Caco-2 (cell line): ENCODE measurements at regions not wholly inside any gene's neighbourhood (a gene's known extent, or its start where the extent isn't known, plus 50 kb on each side); places are given as distances from the start of the nearest gene placed in this dataset.

Experiments
- BruUV-seq: library from RNA; stranded (reverse); fragments of 400-500 nt; replicated peaks from 2 replicates; lab custom pipeline; 2021; lab: Mats Ljungman, UMichigan
- CTCF ChIA-PET: fragments of 300-600 bp; sonication (Branson Sonifier 250); formaldehyde crosslinking; loops from one replicate; lab custom pipeline; 2022; ENCODE audit warnings: antibody characterized with exemption; lab: Charles Lee
- POLR2A ChIA-PET: fragments of 300-600 bp; sonication (Branson Sonifier 250); formaldehyde crosslinking; loops from one replicate; lab custom pipeline; 2022; ENCODE audit warnings: antibody characterized with exemption; lab: Charles Lee
- DNase-seq, 2 experiments: peaks; one replicate each; pipeline versions ENCODE4 v3.0.0 to v3.0.0-alpha.2; 2020 to 2022
- H3K27me3 ChIP-seq: replicated peaks from 2 replicates; pipeline ENCODE4 v1.6.0; 2011; ENCODE audit warnings: low read length; ENCODE audit not compliant: control insufficient read depth, insufficient read depth
- H3K36me3 ChIP-seq: 2 replicates; pipeline ENCODE4 v1.5.1; 2011; ENCODE audit warnings: low read length; ENCODE audit not compliant: control insufficient read depth, insufficient read depth
- H3K4me1 ChIP-seq: fragments of 250-450 bp; sonication (Bioruptor Pico); 2 replicates; pipeline ENCODE4 v1.5.1; 2020; ENCODE audit warnings: mild to moderate bottlenecking
- H3K4me3 ChIP-seq: 2 replicates; pipeline ENCODE4 v1.5.1; 2011; ENCODE audit warnings: low read depth, mild to moderate bottlenecking, control low read depth, low read length
- H3K9me3 ChIP-seq: fragments of 250-450 bp; sonication (Bioruptor Pico); 2 replicates; pipeline ENCODE4 v1.5.1; 2020; ENCODE audit warnings: mild to moderate bottlenecking, moderate library complexity
- H3K27ac Mint-ChIP-seq: one replicate; pipeline ENCODE4 v1.8.0; 2022; ENCODE audit warnings: mixed read lengths; ENCODE audit not compliant: unreplicated experiment
- H3K27me3 Mint-ChIP-seq: one replicate; pipeline ENCODE4 v1.8.0; 2022; ENCODE audit warnings: mixed read lengths; ENCODE audit not compliant: insufficient read depth, unreplicated experiment
- H3K36me3 Mint-ChIP-seq: one replicate; pipeline ENCODE4 v1.8.0; 2022; ENCODE audit warnings: mild to moderate bottlenecking, mixed read lengths; ENCODE audit not compliant: insufficient read depth, unreplicated experiment
- H3K4me1 Mint-ChIP-seq: one replicate; pipeline ENCODE4 v1.8.0; 2022; ENCODE audit warnings: low read depth, mixed read lengths; ENCODE audit not compliant: unreplicated experiment
- H3K4me3 Mint-ChIP-seq: one replicate; pipeline ENCODE4 v1.8.0; 2022; ENCODE audit warnings: mild to moderate bottlenecking, moderate library complexity, mixed read lengths; ENCODE audit not compliant: unreplicated experiment
- H3K9me3 Mint-ChIP-seq: one replicate; pipeline ENCODE4 v1.8.0; 2022; ENCODE audit warnings: mixed read lengths; ENCODE audit not compliant: unreplicated experiment
- intact Hi-C: fragments of 100-400 bp; cut with micrococcal nuclease; formaldehyde crosslinking; loops from one replicate; pipeline ENCODE4 v1.10.0; 2022; ENCODE audit not compliant: unreplicated experiment
- TF ChIP-seq, protein P1 (sequence below), 2 experiments: fragments of 200-600 bp in 1 of 2; IDR thresholded peaks; 1 replicate in 1 of 2; 2 replicates in 1 of 2; pipeline versions ENCODE4 v1.5.1 to v1.8.0; 2011 to 2022; ENCODE audit warnings: antibody characterized with exemption in 1 of 2, control low read depth in 1 of 2, inconsistent platforms in 1 of 2, low read depth in 1 of 2, low read length in 1 of 2, mild to moderate bottlenecking in 1 of 2, moderate library complexity in 1 of 2; ENCODE audit not compliant: insufficient read depth in 1 of 2, severe bottlenecking in 1 of 2, unreplicated experiment in 1 of 2

DNA sequence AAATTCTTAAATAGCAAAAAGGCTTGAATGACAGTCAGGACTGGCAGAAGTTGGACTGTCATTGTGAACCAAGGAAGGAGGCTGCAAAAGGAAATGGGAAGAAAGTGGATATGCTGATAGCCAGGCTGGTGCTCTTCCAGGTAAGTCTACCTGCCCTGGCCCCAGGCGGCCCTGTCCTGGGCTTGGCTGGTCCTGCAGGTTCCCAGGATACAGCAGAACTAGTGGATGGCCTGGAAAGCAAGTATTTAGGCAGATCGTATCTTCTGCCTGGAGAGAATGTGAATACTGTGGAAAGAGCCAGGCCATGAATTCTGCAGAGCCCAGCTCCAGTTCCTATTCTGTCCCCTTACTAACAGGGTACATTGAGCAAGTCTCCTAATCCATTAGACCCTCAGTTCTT lies 149.3 kb downstream of the SEC61B start:
- Mint-ChIP-seq H3K36me3 (no peaks in the 10 kb centered on the region), H3K27me3 (peaks cover 33% of the 10 kb centered on the region), H3K4me3 (no peak overlapping the region), H3K9me3 (no peaks in the 10 kb centered on the region), H3K4me1 (peaks cover 17% of the 10 kb centered on the region), H3K27ac (no peak overlapping the region)
- H3K27me3 ChIP-seq = no peaks in the 10 kb centered on the region; the same call in none of the 2 replicates
- ChIA-PET CTCF (no interaction called here), POLR2A (no interaction called here)
- DNase-seq = no peak
- H3K4me3 ChIP-seq = no peak overlapping the region
- no peaks in the 10 kb centered on the region for H3K36me3 ChIP-seq
- TF ChIP-seq, protein P1, sequence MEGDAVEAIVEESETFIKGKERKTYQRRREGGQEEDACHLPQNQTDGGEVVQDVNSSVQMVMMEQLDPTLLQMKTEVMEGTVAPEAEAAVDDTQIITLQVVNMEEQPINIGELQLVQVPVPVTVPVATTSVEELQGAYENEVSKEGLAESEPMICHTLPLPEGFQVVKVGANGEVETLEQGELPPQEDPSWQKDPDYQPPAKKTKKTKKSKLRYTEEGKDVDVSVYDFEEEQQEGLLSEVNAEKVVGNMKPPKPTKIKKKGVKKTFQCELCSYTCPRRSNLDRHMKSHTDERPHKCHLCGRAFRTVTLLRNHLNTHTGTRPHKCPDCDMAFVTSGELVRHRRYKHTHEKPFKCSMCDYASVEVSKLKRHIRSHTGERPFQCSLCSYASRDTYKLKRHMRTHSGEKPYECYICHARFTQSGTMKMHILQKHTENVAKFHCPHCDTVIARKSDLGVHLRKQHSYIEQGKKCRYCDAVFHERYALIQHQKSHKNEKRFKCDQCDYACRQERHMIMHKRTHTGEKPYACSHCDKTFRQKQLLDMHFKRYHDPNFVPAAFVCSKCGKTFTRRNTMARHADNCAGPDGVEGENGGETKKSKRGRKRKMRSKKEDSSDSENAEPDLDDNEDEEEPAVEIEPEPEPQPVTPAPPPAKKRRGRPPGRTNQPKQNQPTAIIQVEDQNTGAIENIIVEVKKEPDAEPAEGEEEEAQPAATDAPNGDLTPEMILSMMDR (IDR thresholded peaks at IDR 0.05; ENCODE audit: insufficient read depth in 1 of 2, low read depth in 1 of 2, low read length in 1 of 2, severe bottlenecking in 1 of 2, unreplicated experiment in 1 of 2) = no peak
- intact Hi-C loops = no loop called here
- no peaks in the 10 kb centered on the region for H3K9me3 ChIP-seq
- no TSS peak for BruUV-seq
- H3K4me1 ChIP-seq = no peaks in the 10 kb centered on the region

- intact Hi-C loops = no loop called here
- ChIA-PET POLR2A (no interaction called here), CTCF (no interaction called here)
- TF ChIP-seq, protein P1 (IDR thresholded peaks at IDR 0.05; ENCODE audit: insufficient read depth in 1 of 2, low read depth in 1 of 2, low read length in 1 of 2, severe bottlenecking in 1 of 2, unreplicated experiment in 1 of 2) = no peak
- Mint-ChIP-seq H3K9me3 (no peaks in the 10 kb centered on the region), H3K27ac (no peak overlapping the region), H3K27me3 (peaks cover 30% of the 10 kb centered on the region), H3K36me3 (no peaks in the 10 kb centered on the region), H3K4me3 (no peak overlapping the region), H3K4me1 (peaks cover 5% of the 10 kb centered on the region)
- Histone ChIP-seq H3K4me1 (no peaks in the 10 kb centered on the region), H3K4me3 (no peak overlapping the region), H3K27me3 (no peaks in the 10 kb centered on the region; the same call in none of the 2 replicates), H3K9me3 (no peaks in the 10 kb centered on the region), H3K36me3 (no peaks in the 10 kb centered on the region)
- BruUV-seq = no TSS peak
- no peak for DNase-seq
Observed at GRCh38 chr9:99373912-99374311, 151.8 kb downstream of the SEC61B start.

- ChIA-PET POLR2A (no interaction called here), CTCF (no interaction called here)
- H3K27me3 Mint-ChIP-seq = peaks cover 24% of the 10 kb centered on the region
- BruUV-seq = no TSS peak
- H3K4me3 Mint-ChIP-seq = no peak overlapping the region
- TF ChIP-seq, protein P1 (IDR thresholded peaks at IDR 0.05; ENCODE audit: insufficient read depth in 1 of 2, low read depth in 1 of 2, low read length in 1 of 2, severe bottlenecking in 1 of 2, unreplicated experiment in 1 of 2) = no peak
- H3K36me3 ChIP-seq = no peaks in the 10 kb centered on the region
- no peaks in the 10 kb centered on the region for H3K4me1 Mint-ChIP-seq
- H3K27ac Mint-ChIP-seq = no peak overlapping the region
- no peak overlapping the region for H3K4me3 ChIP-seq
- H3K27me3 ChIP-seq = no peaks in the 10 kb centered on the region; the same call in none of the 2 replicates
- no peaks in the 10 kb centered on the region for H3K36me3 Mint-ChIP-seq
- intact Hi-C loops = no loop called here
- H3K4me1 ChIP-seq = no peaks in the 10 kb centered on the region
- DNase-seq = no peak
- no peaks in the 10 kb centered on the region for H3K9me3 ChIP-seq
- H3K9me3 Mint-ChIP-seq = no peaks in the 10 kb centered on the region
Observed at GRCh38 chr9:99374793-99375192, 152.7 kb downstream of the SEC61B start.
